ENCODE measurements at regions not wholly inside any gene's neighbourhood (a gene's known extent, or its start where the extent isn't known, plus 50 kb on each side); places are given as distances from the start of the nearest gene placed in this dataset.
A peak's percentile ranks its signal among the peaks of the same experiment; 100 is the strongest.

DNA sequence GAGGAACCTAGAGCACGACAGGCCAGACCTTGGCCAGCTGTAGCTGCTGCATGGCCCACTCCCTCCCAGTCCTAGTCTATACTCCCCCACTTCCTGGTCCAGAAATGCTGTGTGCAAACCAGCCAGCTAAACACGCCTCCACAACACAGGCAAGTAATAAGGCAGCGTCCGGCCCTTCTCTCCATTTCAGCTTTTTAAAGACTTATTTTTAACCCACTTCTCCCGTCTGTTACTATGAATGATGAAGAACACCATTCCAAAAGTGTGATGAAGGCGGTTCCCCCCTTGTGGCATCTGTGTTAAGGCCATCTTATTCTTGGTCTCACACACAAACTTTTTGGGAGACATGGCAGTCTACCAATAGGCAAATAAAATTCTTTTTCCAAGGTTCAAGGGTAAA, 164.1 kb upstream of the CHRNA7 start:
- TF ChIP-seq, protein P1, sequence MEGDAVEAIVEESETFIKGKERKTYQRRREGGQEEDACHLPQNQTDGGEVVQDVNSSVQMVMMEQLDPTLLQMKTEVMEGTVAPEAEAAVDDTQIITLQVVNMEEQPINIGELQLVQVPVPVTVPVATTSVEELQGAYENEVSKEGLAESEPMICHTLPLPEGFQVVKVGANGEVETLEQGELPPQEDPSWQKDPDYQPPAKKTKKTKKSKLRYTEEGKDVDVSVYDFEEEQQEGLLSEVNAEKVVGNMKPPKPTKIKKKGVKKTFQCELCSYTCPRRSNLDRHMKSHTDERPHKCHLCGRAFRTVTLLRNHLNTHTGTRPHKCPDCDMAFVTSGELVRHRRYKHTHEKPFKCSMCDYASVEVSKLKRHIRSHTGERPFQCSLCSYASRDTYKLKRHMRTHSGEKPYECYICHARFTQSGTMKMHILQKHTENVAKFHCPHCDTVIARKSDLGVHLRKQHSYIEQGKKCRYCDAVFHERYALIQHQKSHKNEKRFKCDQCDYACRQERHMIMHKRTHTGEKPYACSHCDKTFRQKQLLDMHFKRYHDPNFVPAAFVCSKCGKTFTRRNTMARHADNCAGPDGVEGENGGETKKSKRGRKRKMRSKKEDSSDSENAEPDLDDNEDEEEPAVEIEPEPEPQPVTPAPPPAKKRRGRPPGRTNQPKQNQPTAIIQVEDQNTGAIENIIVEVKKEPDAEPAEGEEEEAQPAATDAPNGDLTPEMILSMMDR (conservative IDR thresholded peaks at IDR 0.05), result no peak
- H3K27ac ChIP-seq, result no peak overlapping the region

- no peak overlapping the region for H3K27ac ChIP-seq
- TF ChIP-seq, protein P1 (conservative IDR thresholded peaks at IDR 0.05), result peak; percentile 91
These were observed 162.5 kb upstream of the CHRNA7 start for GRCh38 chr15:31867536-31868442.

GRCh38 chr15:31869686-31870307, 160.5 kb upstream of the CHRNA7 start:
- peak overlapping the region; percentile 68 for H3K27ac ChIP-seq
- TF ChIP-seq, protein P1 (conservative IDR thresholded peaks at IDR 0.05), result no peak

DNA sequence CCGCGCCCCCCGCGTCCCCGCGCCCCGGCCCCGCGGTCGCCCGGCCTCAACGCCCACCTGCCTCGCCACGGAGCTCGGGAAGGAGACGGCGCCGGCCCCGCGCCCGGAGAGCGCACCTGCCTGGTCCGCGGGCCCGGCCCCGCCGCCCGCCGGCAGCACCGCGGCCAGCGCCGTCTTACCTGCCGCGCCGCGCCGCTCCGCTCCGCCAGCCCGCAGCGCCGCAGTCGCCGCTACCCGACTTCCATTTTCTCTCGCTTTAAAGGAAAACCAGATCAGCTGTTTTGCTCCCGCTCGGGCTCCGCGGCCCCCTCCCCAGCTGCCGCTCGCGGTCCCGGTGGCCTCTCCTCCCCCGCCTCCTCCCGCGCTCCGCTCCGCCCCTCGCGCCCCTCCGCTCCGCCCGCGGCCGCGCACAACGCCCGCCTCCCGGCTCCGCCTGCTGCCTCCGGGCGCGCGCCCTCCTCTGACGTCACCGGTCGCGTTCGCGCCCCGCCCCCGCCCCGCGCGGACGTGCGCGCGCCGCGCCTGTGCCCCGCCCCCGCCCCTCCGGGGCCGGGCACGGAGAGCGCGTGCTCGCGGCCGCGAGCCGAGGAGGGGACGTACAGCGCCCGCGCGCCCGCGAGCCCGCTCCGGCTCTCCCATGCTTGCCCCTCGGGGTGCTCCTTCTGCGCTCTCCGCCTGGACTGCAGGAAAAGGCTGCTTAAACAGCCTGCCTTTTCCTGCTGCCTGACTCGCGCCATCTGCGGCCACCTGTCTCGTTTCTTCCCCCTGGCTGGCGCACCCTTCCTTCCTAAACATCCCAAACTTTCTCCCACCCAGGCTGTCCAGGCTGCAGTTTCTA, 159.8 kb upstream of the CHRNA7 start, which contains the start of gene OTUD7A:
OTUD7A (minus strand) TSS at position 346 of the 838 bp plus-strand sequence.
- peak within 1 kb of the TSS; percentile 68 for H3K27ac ChIP-seq
- TF ChIP-seq, protein P1 (conservative IDR thresholded peaks at IDR 0.05), result no peak

- peak overlapping the region; percentile 68 for H3K27ac ChIP-seq
- TF ChIP-seq, protein P1 (conservative IDR thresholded peaks at IDR 0.05), result no peak
These were observed 159.0 kb upstream of the CHRNA7 start for GRCh38 chr15:31871166-31871886.

DNA sequence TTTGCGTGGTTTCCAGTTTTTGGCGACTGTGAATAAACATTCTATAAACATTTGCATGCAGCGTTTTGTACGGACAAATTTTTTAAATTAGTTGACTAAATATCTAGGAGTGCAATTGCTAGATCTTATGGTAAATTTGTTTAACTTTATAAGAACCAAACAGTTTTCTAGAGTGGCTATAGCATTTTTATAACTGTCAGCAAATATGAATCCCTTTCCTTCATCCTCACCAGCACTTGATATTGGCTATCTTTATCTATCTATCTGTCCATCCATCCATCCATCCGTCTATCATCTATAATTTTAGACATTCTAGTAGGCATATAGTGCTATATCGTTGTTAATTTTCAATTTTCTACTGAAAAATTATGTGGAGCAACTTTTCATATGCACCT, 158.4 kb upstream of the CHRNA7 start:
- no peak overlapping the region for H3K27ac ChIP-seq

More for the DNA sequence above, 158.4 kb upstream of the CHRNA7 start:
- TF ChIP-seq, protein P1 (conservative IDR thresholded peaks at IDR 0.05), result no peak
